ENCODE measurements at regions not wholly inside any gene's neighbourhood (a gene's known extent, or its start where the extent isn't known, plus 50 kb on each side); places are given as distances from the start of the nearest gene placed in this dataset.

- H3K4me3 ChIP-seq (ENCODE audit: low read length) = no peak overlapping the region
- no peak overlapping the region for H3K9ac ChIP-seq (ENCODE audit: low read length)
- H3K27me3 ChIP-seq (ENCODE audit: control insufficient read depth, insufficient read depth, low read length) = no peaks in the 10 kb centered on the region
- no peak overlapping the region for H3K27ac ChIP-seq (ENCODE audit: low read depth, low read length)
- H3K4me1 ChIP-seq (ENCODE audit: control insufficient read depth, insufficient read depth, low read length) = no peaks in the 10 kb centered on the region
- H3K36me3 ChIP-seq (ENCODE audit: control insufficient read depth, insufficient read depth, low read length) = no peaks in the 10 kb centered on the region
Measured at GRCh38 chr18:57296336-57296735, 56.0 kb upstream of the ST8SIA3 start.

GRCh38 chr18:57297306-57297705, 55.1 kb upstream of the ST8SIA3 start:
- Histone ChIP-seq H3K9ac (ENCODE audit: low read length) (no peak overlapping the region), H3K36me3 (ENCODE audit: control insufficient read depth, insufficient read depth, low read length) (no peaks in the 10 kb centered on the region), H3K27ac (ENCODE audit: low read depth, low read length) (no peak overlapping the region), H3K4me1 (ENCODE audit: control insufficient read depth, insufficient read depth, low read length) (no peaks in the 10 kb centered on the region), H3K27me3 (ENCODE audit: control insufficient read depth, insufficient read depth, low read length) (no peaks in the 10 kb centered on the region), H3K4me3 (ENCODE audit: low read length) (no peak overlapping the region)

- Histone ChIP-seq H3K9ac (ENCODE audit: low read length) (no peak overlapping the region), H3K36me3 (ENCODE audit: control insufficient read depth, insufficient read depth, low read length) (no peaks in the 10 kb centered on the region), H3K4me3 (ENCODE audit: low read length) (no peak overlapping the region)
Measured at GRCh38 chr18:57299931-57300330, 52.4 kb upstream of the ST8SIA3 start.

GRCh38 chr18:57301573-57302559, 50.5 kb upstream of the ST8SIA3 start:
- Histone ChIP-seq H3K27ac (ENCODE audit: low read depth, low read length) (no peak overlapping the region), H3K36me3 (ENCODE audit: control insufficient read depth, insufficient read depth, low read length) (no peaks in the 10 kb centered on the region), H3K4me3 (ENCODE audit: low read length) (no peak overlapping the region), H3K9ac (ENCODE audit: low read length) (no peak overlapping the region), H3K4me1 (ENCODE audit: control insufficient read depth, insufficient read depth, low read length) (no peaks in the 10 kb centered on the region), H3K27me3 (ENCODE audit: control insufficient read depth, insufficient read depth, low read length) (no peaks in the 10 kb centered on the region)

More at GRCh38 chr18:57299931-57300330, 52.4 kb upstream of the ST8SIA3 start:
- Histone ChIP-seq H3K27me3 (ENCODE audit: control insufficient read depth, insufficient read depth, low read length) (no peaks in the 10 kb centered on the region), H3K4me1 (ENCODE audit: control insufficient read depth, insufficient read depth, low read length) (no peaks in the 10 kb centered on the region), H3K27ac (ENCODE audit: low read depth, low read length) (no peak overlapping the region)

All from rectal smooth muscle tissue (tissue), 1 donor.